ENCODE measurements at regions not wholly inside any gene's neighbourhood (a gene's known extent, or its start where the extent isn't known, plus 50 kb on each side); places are given as distances from the start of the nearest gene placed in this dataset.
"Not testable (repeated sequence)": the region's sequence is repeated elsewhere in the genome, so short reads cannot be mapped to it uniquely, and the experiment has no call there.

- DNase-seq (ENCODE audit: low read depth), result not testable (repeated sequence)
Measured at GRCh38 chr6:84821314-84821713, 56.9 kb upstream of the TBX18 start.

GRCh38 chr6:84816741-84817140 is 52.3 kb upstream of the TBX18 start:
- no peak for DNase-seq (ENCODE audit: low read depth)

- DNase-seq (ENCODE audit: low read depth), result no peak
Measured at GRCh38 chr6:84815896-84816735, 51.7 kb upstream of the TBX18 start.

Data from EH (cell line).